Caco-2 (cell line): ENCODE measurements at regions not wholly inside any gene's neighbourhood (a gene's known extent, or its start where the extent isn't known, plus 50 kb on each side); places are given as distances from the start of the nearest gene placed in this dataset.

Source experiments
- BruUV-seq: library from RNA; stranded (reverse); fragments of 400-500 nt; replicated peaks from 2 replicates; lab custom pipeline; 2021; lab: Mats Ljungman, UMichigan
- CTCF ChIA-PET: fragments of 300-600 bp; sonication (Branson Sonifier 250); formaldehyde crosslinking; loops from one replicate; lab custom pipeline; 2022; ENCODE audit warnings: antibody characterized with exemption; lab: Charles Lee
- POLR2A ChIA-PET: fragments of 300-600 bp; sonication (Branson Sonifier 250); formaldehyde crosslinking; loops from one replicate; lab custom pipeline; 2022; ENCODE audit warnings: antibody characterized with exemption; lab: Charles Lee
- DNase-seq, 2 experiments: peaks; one replicate each; pipeline versions ENCODE4 v3.0.0 to v3.0.0-alpha.2; 2020 to 2022
- H3K27me3 ChIP-seq: replicated peaks from 2 replicates; pipeline ENCODE4 v1.6.0; 2011; ENCODE audit warnings: low read length; ENCODE audit not compliant: control insufficient read depth, insufficient read depth
- H3K36me3 ChIP-seq: 2 replicates; pipeline ENCODE4 v1.5.1; 2011; ENCODE audit warnings: low read length; ENCODE audit not compliant: control insufficient read depth, insufficient read depth
- H3K4me1 ChIP-seq: fragments of 250-450 bp; sonication (Bioruptor Pico); 2 replicates; pipeline ENCODE4 v1.5.1; 2020; ENCODE audit warnings: mild to moderate bottlenecking
- H3K4me3 ChIP-seq: 2 replicates; pipeline ENCODE4 v1.5.1; 2011; ENCODE audit warnings: low read depth, mild to moderate bottlenecking, control low read depth, low read length
- H3K9me3 ChIP-seq: fragments of 250-450 bp; sonication (Bioruptor Pico); 2 replicates; pipeline ENCODE4 v1.5.1; 2020; ENCODE audit warnings: mild to moderate bottlenecking, moderate library complexity
- H3K27ac Mint-ChIP-seq: one replicate; pipeline ENCODE4 v1.8.0; 2022; ENCODE audit warnings: mixed read lengths; ENCODE audit not compliant: unreplicated experiment
- H3K27me3 Mint-ChIP-seq: one replicate; pipeline ENCODE4 v1.8.0; 2022; ENCODE audit warnings: mixed read lengths; ENCODE audit not compliant: insufficient read depth, unreplicated experiment
- H3K36me3 Mint-ChIP-seq: one replicate; pipeline ENCODE4 v1.8.0; 2022; ENCODE audit warnings: mild to moderate bottlenecking, mixed read lengths; ENCODE audit not compliant: insufficient read depth, unreplicated experiment
- H3K4me1 Mint-ChIP-seq: one replicate; pipeline ENCODE4 v1.8.0; 2022; ENCODE audit warnings: low read depth, mixed read lengths; ENCODE audit not compliant: unreplicated experiment
- H3K4me3 Mint-ChIP-seq: one replicate; pipeline ENCODE4 v1.8.0; 2022; ENCODE audit warnings: mild to moderate bottlenecking, moderate library complexity, mixed read lengths; ENCODE audit not compliant: unreplicated experiment
- H3K9me3 Mint-ChIP-seq: one replicate; pipeline ENCODE4 v1.8.0; 2022; ENCODE audit warnings: mixed read lengths; ENCODE audit not compliant: unreplicated experiment
- CTCF ChIP-seq, 2 experiments: fragments of 200-600 bp in 1 of 2; IDR thresholded peaks; 1 replicate in 1 of 2; 2 replicates in 1 of 2; pipeline versions ENCODE4 v1.5.1 to v1.8.0; 2011 to 2022; ENCODE audit warnings: antibody characterized with exemption in 1 of 2, control low read depth in 1 of 2, inconsistent platforms in 1 of 2, low read depth in 1 of 2, low read length in 1 of 2, mild to moderate bottlenecking in 1 of 2, moderate library complexity in 1 of 2; ENCODE audit not compliant: insufficient read depth in 1 of 2, severe bottlenecking in 1 of 2, unreplicated experiment in 1 of 2
- intact Hi-C: fragments of 100-400 bp; cut with micrococcal nuclease; formaldehyde crosslinking; loops from one replicate; pipeline ENCODE4 v1.10.0; 2022; ENCODE audit not compliant: unreplicated experiment

- ChIA-PET POLR2A (no interaction called here), CTCF (interaction anchor here (0.9 kb wide), 1 partner anchor 399 kb away, joined by 3 read pairs; no protein-coding TSS in a partner anchor)
- H3K36me3 ChIP-seq: no peaks in the 10 kb centered on the region
- H3K4me1 ChIP-seq: no peaks in the 10 kb centered on the region
- intact Hi-C loops: no loop called here
- no peak for DNase-seq
- no peaks in the 10 kb centered on the region for H3K4me1 Mint-ChIP-seq
- no peaks in the 10 kb centered on the region for H3K9me3 Mint-ChIP-seq
- BruUV-seq: no TSS peak
- no peaks in the 10 kb centered on the region for H3K36me3 Mint-ChIP-seq
- no peak overlapping the region for H3K4me3 ChIP-seq
- H3K27me3 Mint-ChIP-seq: peaks cover 3% of the 10 kb centered on the region
- no peak overlapping the region for H3K27ac Mint-ChIP-seq
- no peak for TF ChIP-seq CTCF (IDR thresholded peaks at IDR 0.05; ENCODE audit: insufficient read depth in 1 of 2, low read depth in 1 of 2, low read length in 1 of 2, severe bottlenecking in 1 of 2, unreplicated experiment in 1 of 2)
- no peaks in the 10 kb centered on the region for H3K9me3 ChIP-seq
- H3K27me3 ChIP-seq: no peaks in the 10 kb centered on the region
- no peak overlapping the region for H3K4me3 Mint-ChIP-seq
Measured at GRCh38 chrX:110448459-110448858, 89.8 kb downstream of the RTL9 start.

- no peak overlapping the region for H3K27ac Mint-ChIP-seq
Measured at GRCh38 chrX:110449312-110449711, 90.7 kb downstream of the RTL9 start.

GRCh38 chrX:110450050-110450449 is 91.4 kb downstream of the RTL9 start:
- Histone ChIP-seq H3K4me3 (no peak overlapping the region), H3K9me3 (no peaks in the 10 kb centered on the region), H3K4me1 (no peaks in the 10 kb centered on the region), H3K36me3 (no peaks in the 10 kb centered on the region), H3K27me3 (no peaks in the 10 kb centered on the region)
- Mint-ChIP-seq H3K4me3 (no peak overlapping the region), H3K27ac (no peak overlapping the region), H3K4me1 (no peaks in the 10 kb centered on the region), H3K27me3 (peaks cover 4% of the 10 kb centered on the region), H3K36me3 (no peaks in the 10 kb centered on the region), H3K9me3 (no peaks in the 10 kb centered on the region)
- peak; percentile 56 to 59 for TF ChIP-seq CTCF (IDR thresholded peaks at IDR 0.05; ENCODE audit: insufficient read depth in 1 of 2, low read depth in 1 of 2, low read length in 1 of 2, severe bottlenecking in 1 of 2, unreplicated experiment in 1 of 2)
- ChIA-PET POLR2A (no interaction called here), CTCF (no interaction called here)
- intact Hi-C loops: loop anchor here (1.0 kb wide), 2 partner anchors 215 to 397 kb away; no protein-coding TSS in a partner anchor
- peak; percentile 56 to 74 for DNase-seq
- BruUV-seq: no TSS peak

More at GRCh38 chrX:110449312-110449711, 90.7 kb downstream of the RTL9 start:
- H3K27me3 Mint-ChIP-seq: peaks cover 6% of the 10 kb centered on the region
- Histone ChIP-seq H3K36me3 (no peaks in the 10 kb centered on the region), H3K4me3 (no peak overlapping the region), H3K4me1 (no peaks in the 10 kb centered on the region), H3K27me3 (no peaks in the 10 kb centered on the region), H3K9me3 (no peaks in the 10 kb centered on the region)
- H3K4me1 Mint-ChIP-seq: no peaks in the 10 kb centered on the region
- BruUV-seq: no TSS peak
- H3K9me3 Mint-ChIP-seq: no peaks in the 10 kb centered on the region
- H3K36me3 Mint-ChIP-seq: no peaks in the 10 kb centered on the region
- CTCF ChIA-PET: interaction anchor here (0.7 kb wide), 1 partner anchor 397 kb away, joined by 3 read pairs; no protein-coding TSS in a partner anchor
- TF ChIP-seq CTCF (IDR thresholded peaks at IDR 0.05; ENCODE audit: insufficient read depth in 1 of 2, low read depth in 1 of 2, low read length in 1 of 2, severe bottlenecking in 1 of 2, unreplicated experiment in 1 of 2): no peak
- no peak for DNase-seq
- intact Hi-C loops: no loop called here
- H3K4me3 Mint-ChIP-seq: no peak overlapping the region
- POLR2A ChIA-PET: no interaction called here
